Activated naive CD4-positive, alpha-beta T cell (primary cell): ENCODE measurements at regions not wholly inside any gene's neighbourhood (a gene's known extent, or its start where the extent isn't known, plus 50 kb on each side); places are given as distances from the start of the nearest gene placed in this dataset.

Experiments used
- DNase-seq, 4 experiments: peaks; one replicate each; lab custom pipeline; 2025; lab: John Stamatoyannopoulos, UW

DNA sequence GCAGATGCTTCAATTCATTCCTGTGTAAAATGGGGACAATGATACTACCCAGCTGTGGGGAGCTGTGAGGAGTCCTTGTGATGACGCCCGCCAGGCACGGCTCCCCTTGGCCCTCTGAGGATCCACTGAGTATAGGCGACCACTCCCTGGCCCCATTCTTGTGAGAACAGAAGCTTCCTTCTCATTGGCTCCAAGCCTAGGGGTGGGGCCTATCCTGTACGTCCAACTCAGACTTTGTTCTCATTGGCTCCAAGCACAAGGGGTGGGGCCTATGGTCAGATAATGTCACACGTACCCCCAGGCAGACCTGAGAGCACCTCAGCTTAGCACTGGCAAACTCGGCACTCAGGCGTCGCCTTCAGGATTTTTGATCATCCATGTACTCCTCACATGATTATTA, 232.9 kb upstream of the MVB12B start:
- no peak for DNase-seq

DNA sequence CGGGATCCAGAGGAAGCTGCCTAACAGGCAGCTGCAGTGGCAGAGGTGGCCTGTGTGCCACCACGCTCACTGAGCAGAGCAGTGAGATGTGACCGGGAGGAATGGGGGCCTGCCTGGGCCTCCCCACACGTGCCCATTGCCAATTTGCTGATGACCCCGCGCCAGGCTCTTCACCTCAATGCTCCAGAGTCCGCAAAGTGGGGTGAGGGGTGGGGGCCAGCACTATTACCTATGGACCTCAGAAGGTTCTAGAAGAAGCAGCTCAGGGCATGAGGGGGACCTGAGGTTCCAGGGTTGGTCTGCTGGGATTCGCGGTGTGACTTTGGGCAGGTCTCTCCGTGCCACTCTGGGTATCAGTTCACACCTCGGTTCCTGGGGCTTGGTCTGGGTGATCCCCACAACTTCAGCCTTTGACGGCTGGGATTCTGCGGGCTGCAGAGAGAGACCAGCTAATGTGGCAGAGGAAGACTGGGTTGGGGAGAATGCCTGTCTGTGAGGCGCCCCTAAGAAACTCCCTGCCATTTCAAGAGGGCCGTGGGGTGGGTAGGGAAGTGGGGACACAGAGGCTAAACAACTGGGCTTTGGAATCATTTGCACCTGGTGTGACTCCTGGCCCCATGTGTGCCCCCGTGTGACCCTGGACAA, 231.0 kb upstream of the MVB12B start:
- DNase-seq: no peak

DNA sequence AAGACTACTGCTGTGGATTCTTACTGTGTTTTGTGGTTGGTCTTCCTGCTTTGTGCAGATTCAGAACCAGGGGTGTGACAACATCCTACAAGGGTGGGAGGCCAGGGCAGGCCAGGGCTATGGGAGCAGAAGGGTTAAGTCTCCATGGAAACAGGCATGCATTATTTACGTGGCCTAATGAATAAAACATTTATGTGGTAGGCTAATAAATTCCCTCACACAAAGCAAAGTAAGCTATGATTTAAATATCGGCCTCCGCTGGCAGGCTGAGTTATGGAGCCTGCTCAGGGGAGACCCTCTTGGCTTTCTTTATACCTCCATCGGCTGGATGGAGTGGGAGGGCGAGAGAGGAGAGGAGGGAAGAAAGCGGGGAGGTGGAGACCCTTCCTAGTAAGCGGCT, 230.3 kb upstream of the MVB12B start:
- no peak for DNase-seq

DNA sequence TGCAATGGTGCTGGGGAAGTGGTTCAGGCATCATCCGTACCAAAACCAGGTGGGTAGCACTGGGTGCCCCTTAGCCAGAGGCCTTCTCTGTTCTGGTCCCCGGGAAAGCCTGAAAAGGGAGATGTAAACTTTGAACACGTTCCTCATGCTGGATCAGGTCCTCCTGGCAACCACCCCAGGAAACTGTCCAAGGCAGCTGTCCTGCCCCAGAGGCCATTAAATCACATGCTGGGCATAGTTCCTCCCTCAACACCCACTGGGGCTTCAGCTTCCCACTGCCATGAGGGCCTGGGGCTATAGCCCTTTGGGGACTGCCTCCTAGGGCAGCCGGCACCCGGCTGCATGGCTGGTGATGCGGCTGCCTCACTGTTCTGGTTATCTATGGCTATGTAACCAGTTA, 228.9 kb upstream of the MVB12B start:
- no peak for DNase-seq

DNA sequence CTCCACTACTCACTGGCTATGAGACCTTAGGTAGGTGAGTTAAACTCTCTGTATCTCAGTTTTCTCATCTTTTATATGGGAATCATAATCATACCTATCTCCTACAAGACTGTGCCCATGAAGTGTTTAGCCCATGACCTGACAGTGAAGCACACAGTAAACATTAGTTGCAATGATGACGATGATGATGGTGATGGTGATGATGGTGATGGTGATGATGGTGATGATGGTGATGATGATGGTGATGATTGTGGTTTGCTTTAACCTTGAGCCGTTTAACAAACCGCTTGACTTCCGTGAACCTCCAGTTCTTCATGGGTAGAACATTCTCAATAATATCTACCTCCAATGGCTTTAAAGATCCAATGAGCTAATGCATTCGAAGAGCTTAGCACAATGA, 220.2 kb upstream of the MVB12B start:
- DNase-seq: no peak

DNA sequence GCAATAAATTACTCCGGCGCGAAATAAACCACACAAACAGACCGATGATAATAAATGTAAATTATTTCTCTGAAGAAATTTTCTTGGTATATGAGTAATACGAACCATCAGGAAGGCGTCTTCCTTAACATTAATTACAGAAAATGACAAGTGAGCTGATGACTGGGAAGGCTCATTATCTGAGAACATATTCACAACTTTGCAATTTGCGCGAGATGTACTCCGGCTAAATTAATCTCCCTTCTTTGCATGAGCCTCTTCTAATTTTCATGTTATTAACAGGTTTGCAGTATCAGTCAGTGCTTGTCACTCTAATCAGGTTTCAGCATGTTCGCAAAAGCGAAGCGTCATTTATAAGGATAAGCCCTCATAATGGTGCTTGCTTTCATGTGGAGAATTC, 218.9 kb upstream of the MVB12B start:
- no peak for DNase-seq

DNA sequence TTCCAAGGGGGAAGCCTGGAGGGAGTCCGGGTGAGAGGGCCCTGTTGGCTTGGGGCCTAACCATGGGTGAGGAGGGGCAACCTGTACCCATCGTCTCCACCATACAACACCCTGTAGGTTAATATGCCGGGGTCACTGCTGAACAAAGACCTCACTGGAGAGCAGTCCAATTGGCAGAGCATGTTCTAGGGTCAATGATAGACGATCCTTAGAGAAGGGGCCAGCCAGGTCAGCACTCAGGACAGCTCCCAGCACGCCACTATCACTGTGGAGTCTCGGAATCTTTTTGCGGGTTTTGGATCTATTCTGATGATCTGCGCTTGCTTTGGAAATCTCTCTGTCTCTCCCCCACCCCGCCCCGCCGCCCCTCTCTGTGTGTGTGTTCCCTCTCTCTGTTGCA, 218.4 kb upstream of the MVB12B start:
- DNase-seq: no peak

DNA sequence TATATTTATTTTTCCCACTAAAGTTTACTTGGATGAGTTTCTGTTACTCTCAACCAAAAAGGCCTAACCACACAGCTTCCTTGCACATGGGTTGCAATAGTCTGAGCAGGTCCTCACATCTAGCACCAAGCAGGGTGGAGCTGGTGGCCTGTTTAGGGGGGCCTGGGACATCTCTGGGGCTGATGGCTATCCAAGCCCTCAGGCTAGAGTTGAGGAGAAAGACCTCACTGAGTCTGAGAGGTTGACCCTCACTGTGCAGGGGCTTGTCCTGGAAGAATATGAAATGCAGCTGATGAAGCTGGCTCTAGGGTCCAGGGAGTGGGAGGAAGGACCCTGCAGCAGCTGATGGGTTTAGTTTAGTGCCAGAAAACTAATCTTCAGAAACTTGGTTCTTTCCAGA, 217.1 kb upstream of the MVB12B start:
- DNase-seq: no peak

DNA sequence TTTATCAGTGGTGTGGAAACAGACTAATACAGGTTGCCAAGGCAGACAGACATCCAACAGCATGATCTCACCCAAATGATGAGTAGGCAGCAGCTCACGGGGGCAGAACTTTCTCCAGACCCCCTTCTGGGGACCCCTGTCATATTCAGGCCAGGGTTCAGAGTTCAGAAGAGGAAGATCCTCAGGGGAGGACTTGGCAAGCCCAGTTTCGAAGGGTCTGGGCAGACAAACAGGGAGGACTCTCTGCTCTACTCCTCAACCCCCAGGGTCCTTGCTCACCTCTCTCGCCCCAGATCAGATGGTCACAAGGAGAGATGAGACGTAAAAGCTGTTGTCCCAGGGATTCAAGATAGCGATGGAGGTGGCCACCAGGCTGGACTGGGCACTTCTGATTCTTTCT, 215.1 kb upstream of the MVB12B start:
- DNase-seq: no peak

DNA sequence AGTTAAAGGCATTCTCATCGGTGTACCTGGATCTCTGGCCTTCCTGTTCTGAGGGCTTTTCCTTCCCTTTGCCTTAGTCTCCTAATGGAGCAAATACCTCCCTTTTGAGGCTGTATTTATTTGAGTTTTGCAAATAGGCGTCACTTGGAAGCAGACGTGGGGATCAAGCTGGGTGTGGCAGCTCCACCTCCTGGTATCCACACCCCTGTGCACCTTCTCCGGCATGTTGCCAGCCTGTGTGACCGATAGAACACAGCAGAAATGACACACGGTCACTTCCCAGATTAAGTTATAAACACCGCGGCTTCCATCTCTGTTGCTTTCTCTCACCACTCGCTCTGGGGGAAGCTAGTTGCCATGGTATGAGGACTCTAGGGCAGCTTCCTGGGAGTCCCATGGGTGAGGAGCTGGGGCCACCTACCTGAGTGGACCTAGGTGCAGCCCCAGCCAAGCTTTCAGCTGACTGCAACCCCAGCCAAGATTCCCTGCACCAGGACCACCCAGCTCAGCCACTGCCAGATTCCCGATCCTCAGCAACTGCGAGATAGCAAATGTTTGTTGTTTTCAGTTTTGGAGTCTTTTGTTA, 214.4 kb upstream of the MVB12B start:
- DNase-seq: no peak

DNA sequence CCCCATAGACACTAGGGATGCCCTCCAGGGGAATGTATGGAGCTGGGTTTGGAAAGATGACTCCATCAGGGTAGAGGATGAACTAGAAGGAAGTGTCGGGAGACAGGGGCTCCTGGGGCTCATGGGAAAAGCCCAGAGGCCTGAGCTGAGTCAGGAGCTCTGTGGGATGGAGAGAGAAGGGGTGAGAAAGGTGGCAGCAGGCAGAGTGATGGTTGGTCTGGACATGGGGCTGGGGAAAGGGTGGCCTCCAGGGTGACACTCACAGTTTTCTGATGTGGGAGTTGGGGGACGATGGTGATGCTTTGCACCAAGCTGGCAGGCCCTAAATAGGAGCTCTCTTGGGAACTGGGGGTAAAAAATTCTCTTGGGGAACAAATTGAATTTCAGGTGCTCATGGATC, 213.5 kb upstream of the MVB12B start:
- no peak for DNase-seq

DNA sequence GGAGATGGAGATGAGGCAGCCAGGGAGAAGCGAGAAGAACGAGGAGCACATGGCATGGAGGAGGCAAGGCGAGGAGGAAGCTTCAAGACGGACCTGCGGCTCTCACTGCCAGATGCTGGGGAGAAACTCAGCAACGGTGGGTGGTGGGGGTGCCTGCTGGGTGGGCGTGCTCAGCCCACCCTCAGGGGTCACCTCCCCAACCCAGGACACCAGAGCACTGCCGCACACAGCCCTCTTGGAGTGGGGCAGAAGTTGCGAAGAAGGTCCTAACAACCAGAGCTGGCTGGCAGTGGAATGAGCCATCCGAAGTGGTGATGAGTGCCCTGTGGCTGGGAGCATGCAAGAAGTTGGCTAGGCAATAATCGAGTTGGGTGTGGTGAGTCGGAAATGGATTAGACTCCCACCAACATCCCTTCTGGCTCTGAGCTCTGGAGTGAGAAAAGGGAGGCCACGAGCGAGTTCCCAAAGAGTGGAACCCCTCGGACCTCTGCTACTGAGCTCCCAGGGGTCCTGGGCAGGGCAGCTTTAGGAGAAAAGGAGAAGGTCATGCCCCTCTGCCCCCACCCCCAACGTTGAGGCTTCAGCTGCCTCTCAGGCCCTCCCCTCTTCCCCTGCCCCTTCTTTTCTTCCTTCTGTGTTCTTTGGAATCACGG, 212.7 kb upstream of the MVB12B start:
- no peak for DNase-seq

DNA sequence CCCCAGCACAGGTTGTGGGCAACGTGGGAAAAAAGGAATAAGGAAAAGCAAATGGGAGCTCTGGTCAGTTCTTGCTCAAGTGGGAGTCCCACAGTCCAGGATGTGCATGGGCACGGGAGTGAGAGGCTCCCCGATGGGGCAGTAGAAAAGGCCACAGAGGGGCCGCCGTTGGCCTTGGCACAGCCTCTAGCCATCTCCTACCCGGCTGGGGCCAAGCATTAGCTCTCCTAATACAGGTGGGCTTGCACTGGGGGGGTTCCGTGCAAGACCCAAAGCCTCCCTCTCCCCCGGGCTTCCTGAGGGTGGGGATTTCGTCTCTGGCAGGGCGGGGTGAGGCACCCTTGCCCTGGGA, 212.2 kb upstream of the MVB12B start:
- no peak for DNase-seq

DNA sequence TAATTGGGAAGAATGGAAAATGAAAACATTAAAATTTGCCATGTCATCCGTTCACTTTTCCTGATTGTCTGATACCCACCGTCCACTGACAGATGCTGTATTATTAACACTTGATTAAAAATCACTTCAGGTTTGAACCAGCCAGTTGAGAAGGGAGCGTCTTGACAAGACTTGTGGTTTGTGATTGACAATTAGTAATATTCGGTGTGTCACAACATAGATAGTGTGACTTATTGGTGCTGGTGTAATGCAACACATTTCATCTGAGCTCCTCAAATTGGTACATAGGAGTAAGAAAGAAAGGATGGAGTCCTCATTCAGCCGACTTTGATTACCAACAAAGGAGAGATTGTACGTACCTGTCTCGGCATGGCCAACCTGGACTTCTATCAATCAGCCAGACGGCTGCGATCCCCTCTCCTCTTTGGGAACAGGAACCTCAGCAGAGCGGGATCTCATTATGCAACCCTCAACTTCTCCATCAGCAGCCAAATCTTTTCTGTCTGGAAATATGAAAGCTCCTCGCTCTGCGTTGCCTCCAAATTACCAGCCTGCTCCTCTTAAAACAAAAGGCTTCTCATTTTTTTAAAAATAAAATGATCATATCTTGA, 211.7 kb upstream of the MVB12B start:
- DNase-seq: no peak

DNA sequence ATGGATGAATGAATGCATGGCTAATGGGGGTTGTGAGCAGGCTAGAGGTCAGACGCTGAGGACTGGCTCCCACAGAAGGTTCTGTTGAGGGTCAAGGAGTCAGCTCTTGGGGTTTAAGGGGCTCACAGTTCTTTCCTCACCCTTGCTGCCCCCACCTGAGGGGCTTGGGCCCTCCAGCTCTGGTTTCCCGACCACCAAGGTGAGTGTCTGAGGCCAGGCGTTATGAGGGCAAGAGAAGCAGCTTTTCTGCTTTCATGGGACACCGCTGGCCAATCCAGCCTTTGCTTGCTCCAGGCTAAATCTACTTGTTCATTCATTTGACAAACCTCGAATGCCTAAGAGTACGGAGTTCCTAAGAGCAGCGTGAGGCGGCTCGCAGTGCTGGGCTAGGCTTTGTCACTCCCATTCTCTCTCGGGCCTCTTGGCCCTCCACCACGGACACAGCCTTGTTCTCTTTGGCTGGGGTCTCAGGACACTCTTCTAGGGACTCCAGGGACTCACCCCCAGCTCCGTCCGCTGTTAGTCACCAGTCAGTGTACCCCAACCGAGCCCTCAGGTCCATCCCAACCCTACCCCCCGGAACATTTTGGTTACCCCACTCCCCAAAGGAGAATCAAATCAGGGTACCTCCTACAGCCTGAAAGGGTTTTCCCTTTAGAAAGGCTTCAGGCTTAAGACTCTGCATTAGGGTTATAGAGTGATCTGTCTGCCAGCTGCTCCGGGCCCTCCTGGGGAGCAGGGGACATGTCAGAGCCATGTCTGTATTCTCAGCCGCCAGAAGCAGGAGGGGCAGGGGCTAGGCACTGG, 210.1 kb upstream of the MVB12B start:
- no peak for DNase-seq

DNA sequence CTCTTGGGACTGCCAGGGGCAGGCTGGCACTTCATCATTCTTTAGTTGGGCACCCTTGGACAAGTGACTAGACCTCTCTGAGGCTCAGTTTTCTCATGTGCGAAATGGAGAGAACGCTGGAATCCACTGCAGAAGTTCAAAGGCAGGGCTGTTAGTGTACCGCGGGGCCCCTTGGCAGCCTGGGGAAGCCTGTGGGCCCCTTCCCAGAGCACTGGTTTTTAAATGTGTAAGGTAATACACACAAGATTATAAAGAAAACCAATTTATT, 209.5 kb upstream of the MVB12B start:
- no peak for DNase-seq

DNA sequence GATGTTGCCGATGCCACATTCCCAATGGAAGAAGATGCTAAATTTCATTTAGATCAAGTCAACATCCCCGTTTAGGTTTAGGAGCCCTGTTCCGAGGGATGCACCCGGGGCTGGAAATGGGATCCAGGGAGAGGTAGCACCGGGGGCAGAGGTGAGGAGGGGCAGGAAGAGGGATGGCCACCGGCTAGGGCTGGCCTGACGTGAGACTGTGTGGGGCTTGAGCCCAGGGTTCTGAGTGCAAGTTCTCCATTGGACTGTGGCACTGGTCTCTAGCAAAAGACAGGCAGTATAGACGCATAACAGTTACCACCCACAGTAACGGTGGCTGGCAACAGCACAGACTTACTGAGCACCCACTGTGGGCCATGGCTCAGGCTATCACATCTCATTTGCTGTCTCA, 209.0 kb upstream of the MVB12B start:
- DNase-seq: no peak

DNA sequence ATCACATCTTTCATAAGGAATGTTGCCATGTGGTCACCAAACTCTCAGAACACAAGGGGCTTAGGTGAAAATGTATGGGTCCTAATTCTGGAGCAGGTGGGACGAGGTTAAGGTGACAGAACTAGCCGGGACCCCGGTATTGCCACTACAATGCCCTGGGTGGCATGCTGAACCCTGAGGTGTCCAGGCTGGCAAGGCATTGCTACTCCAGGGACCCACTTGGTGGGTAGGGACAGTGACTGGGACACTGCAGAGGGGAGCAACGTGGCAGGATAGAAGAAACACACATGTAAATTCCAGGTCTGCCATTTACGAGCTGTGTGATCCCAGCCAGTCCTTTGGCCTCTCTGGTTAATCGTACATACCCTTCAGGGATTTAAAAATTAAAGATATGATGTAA, 206.9 kb upstream of the MVB12B start:
- DNase-seq: no peak

DNA sequence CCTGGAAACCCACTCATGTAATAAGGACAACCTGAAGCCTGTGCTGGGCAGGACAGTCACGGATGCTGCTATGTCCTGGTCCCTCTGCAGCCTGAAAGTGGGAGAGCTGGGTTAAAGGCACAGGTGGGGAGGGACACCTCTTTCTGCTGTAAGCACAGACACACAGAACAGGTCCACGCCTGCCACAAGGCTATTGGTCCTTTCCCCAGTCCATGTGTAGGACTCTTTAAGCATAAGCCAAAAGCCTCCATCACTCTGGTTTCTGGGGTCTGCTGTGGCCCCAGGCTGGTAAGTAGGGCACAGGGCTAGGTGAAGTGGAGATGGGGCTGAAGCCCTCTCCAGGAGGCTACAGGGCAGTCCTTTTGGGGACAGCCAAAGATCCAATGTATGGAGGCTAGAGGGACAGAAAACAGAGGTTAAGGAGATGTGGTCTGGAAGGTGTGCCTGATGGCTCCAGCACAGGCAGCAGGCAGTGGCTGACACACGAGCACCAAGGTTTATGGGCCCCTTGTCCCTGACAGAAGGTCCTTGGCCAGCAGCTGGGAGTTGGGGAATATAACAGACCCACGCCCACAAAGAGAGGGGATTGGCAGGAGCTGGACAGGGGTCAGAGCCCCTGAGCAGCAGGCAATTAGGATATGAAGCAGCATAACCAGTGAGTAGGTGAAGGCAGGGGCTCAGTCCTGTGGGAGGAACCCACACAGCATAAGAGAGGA, 203.6 kb upstream of the MVB12B start:
- DNase-seq: no peak

DNA sequence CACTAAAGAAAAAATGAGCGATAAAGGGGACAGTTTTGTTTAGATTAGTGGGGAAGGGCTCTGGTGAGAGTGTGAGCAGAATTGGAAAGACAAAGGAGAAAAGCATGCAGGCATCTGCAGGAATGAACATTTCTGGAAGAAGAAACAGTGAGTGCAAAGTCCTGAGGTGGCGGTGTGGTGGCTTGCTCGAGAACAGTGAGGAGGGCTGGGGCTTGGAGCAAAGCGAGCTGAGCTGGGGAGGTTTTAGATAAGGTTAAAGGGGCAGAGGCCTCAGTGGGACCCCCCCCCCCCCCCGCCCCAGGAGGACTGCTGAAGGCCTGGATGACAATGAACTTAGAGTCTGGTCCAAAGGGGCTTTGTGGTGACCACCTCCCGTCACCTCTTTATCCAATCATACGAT, 202.7 kb upstream of the MVB12B start:
- DNase-seq: no peak

DNA sequence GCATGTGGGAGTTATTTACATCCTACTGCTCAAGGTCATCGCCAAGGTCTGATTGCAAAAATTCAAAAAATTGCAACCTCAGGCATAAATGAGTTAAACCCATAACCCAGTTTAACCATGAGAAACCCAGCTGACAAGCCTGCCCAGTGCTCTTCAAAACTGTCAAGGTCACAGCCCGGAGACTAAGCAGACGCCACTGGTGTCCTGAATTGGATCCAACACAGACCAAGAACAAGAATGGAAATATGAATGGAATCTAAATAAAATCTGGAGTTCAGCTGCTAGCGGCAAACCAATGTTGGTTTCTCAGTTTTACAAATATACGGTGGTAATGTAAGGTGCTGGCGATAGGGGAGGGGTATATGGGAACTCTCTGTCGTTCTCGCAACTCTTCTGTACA, 201.5 kb upstream of the MVB12B start:
- DNase-seq: no peak

DNA sequence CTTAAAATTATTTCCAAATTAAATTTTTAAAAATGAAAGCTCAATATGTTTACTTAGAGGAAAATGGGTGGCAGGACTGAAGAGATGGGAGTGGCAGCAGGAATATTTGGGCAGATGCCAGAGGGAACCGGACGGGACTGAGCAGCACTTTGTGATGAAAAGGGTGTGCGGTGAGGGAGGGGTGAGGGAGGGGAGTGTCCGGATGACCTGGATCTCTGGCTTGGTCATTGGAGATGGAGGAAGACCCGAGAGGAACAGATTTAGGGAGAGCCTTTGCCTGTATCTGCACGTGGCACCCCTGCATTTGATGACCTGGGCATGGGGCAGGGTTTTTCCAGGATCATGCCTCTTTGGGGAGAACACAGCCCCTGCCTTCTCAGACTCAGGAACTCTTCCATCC, 201.1 kb upstream of the MVB12B start:
- no peak for DNase-seq
